CD4-positive, alpha-beta T cell treated with Interferon gamma for 1 hour (primary cell): ENCODE measurements at regions not wholly inside any gene's neighbourhood (a gene's known extent, or its start where the extent isn't known, plus 50 kb on each side); places are given as distances from the start of the nearest gene placed in this dataset.
"Not testable (repeated sequence)": the region's sequence is repeated elsewhere in the genome, so short reads cannot be mapped to it uniquely, and the experiment has no call there.

ENCODE experiments used
- DNase-seq: peaks from one replicate; pipeline ENCODE4 v3.0.0-alpha.2; 2020

DNA sequence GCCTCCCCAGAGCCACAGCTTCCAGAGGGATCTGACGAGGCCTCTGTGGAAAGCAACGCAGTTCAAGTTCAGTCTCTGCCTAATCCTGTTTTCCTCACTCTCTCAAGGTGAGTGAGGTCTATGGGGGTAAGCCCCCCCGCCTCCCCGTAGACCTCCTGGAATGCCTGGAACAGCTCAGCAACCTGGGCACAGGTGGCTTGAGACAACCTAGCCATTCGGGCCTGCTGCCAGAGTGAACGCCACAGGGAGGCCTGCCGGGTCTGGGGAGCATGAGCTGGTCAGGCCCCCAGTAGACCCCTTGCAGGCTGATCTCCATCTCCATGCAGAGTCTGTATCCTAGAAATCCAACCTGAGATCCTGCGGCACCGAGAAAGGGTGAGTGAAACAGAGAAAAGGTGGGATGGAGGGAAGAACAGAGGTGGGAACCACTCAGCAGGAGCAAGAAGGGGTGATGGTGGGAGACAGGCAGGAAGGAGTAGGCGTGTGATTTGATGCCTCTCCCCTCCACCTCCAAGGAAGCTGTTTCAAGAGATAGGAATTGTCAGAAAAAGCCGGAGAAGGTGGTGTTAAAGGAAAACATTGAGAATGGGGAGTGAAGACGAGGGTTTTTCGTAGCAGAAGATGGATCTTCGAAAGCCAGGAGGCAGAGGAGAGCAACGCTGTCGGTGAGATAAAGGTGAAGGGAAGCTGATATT, 123.1 kb upstream of the PRMT8 start:
- DNase-seq: no peak

DNA sequence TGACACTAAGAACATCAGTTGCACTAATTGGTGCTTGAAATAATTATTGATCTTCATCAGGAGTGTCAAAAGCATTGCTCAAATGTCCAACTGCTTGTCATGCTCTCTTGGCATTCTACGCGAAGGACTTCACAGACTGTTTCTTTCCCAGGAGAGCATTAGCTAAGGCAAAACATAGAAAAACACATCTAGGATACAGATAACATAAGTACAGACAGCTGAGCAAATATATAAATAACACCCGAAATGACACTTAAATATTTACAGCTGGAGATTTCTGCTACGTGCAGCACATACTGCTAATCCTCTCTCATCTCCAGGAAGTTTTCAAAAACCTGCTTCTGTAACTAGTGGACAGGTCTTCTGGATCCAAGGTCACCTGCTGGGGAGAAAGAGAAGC, 120.0 kb upstream of the PRMT8 start:
- DNase-seq: no peak

DNA sequence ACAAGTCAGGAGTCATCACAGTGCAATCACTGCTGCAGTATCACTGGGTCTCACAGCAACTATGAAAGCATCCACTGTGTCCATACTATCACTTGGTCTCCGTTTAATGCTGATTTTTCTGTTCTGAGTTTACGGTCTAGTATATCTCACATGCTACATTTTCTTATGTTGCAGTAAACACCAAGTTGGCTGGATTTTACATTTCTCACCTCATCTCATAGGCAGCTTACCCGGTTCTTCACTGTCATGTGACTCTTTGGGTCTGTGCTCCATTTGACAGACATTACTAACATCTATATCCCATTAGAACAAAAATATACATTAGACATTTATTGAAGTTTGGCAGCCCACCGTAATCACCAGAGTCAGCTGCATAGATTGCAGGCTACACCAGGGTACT, 115.7 kb upstream of the PRMT8 start:
- no peak for DNase-seq

DNA sequence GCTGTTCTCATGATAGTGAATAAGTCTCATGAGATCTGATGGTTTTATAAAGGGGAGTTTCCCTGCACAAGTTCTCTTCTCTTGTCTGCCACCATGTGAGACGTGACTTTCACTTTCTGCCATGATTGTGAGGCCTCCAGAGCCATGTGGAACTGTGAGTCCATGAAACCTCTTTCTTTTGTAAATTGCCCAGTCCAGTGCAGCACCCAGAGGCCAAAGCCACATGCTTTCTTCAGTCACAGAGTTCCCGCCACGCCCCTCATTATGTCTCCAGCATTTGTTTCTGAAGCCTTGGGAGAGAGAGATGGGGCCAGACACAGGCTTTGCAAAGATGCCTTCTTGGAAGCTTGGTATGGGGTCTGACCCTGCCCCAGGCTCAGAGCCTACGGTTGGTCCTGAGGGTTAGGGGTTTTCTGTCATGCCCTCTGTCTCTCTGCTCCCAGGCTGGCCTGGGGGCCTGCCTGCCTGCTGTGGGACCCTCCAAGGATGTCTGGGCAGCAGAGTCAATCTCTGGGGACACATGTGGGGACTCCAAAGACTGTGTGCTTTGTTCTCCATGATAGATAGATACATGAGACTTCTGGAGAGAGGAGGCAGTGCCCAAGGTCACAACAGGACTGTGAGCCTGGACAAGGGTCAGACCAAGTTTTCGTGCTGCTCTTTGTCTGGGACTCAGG, 114.1 kb upstream of the PRMT8 start:
- DNase-seq: no peak

DNA sequence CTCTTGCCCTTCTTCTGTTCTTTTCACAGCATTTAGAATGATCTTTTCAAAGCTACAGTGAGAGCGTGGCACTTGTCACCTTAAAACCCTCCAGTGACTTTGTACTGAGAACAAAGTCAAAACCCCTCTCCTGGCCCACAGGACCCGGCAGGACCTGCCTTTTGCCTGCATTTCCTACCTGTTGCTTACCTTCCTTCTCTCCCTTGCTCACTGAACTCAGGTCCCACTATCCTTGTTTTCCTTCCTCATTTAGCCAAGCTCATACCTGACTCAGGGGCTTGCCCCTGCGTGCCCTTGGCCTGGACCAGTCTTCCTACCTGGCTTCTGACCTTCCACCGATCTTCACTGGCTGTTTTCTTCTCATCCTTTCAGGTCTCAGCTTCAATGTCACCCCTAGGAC, 112.3 kb upstream of the PRMT8 start:
- no peak for DNase-seq

DNA sequence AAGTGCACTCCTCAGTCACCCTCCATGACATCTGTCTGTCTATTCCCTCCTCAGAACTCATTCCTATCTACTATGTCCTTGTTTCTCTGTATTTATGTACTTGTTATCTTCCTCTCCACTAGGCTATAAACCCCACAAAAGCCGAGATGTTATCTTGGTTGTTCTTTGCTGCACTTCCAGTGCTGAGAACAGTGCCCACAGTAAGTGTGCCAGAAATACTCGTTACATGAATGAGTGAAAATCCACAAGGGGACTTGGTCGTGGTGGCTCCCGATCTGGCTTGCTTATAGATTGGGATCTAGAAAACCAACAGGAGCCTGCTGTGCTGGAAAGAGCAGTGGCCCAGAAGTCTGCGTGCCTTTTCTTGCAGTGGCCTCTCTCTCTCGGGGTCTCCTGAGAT, 111.9 kb upstream of the PRMT8 start:
- no peak for DNase-seq

DNA sequence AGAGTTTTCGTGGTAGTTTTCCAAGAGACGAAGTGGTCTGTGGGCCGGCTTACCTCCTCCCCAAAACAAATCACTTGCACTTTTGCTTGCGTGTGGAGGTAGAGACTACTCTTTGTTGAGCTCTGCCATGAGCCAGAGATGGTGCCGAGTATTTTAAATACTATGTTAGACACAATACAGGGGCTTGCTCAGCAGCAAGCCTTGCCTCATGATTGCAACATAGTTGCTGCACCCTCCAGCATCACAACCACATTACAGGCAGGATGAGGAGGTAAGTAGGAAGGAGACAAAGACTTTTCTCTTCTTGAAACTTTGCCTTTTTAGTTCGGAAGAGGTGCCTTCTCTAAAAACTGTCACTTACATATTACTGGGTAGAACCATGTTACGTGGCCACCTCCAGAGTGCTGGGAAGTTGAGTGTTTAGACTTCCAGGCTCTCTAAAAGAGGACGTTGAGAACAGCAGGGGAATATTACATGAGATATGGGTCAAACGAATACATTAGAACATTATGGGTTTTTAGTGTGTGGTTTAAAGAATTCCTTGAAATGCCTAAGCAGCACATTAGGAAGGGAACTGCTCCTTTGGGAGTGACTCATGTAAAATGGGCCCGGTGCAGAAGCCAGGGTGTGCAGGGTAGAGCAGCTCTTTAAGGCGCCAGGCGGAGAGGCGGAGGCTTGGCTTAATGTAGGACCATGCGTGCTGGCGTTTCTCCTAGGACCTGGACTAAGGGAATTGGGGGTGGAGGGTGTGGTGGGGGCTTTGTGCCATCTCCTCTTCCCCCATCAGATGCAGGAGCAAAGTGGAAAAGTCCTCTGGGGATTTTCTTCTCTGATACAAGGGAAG, 110.6 kb upstream of the PRMT8 start:
- DNase-seq: no peak

DNA sequence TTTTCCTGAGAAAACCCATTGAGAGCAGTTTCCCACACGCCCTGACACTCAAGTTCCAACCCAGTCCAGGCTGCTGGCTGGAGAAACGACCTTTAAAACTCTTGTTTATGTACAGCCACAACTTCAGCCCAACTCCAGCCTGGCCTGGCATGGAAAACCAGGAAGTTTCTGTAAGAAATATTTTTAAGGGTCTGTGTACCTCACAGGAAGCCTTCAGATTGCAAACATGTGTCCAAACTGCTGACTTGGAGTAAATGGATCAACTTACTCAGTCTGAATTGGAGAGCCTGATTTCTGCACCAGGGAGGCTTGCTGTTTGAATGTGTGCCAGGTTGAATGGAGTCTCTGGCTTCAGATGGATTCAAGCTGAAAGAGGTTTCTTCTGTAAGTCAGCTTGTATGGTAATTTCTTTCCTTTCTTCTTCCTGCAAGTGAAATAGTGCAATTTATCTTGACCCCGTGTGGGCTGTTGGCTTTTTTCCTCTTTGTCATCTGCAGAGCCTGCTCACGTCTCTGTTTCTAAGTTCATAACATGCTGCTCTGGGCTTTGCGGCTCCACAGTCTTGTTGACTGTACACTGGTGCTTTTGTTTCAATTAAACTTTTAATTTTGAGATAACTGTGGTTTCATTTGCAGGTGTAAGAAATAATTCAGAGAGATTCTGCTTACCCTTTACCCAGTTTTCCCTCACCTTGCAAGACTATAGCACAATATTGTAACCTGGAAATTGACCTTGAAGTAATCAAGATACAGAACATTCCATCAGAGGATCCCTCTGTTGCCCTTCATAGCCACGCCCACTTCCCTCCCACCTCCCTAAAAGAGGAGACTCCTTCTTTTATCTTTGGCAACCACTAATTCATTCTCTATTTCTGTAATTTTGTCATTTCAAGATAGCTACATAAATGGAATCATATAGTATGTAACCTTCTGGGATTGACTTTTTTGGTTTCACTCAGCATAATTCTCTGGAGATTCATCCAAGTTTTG, 109.7 kb upstream of the PRMT8 start:
- DNase-seq: no peak

DNA sequence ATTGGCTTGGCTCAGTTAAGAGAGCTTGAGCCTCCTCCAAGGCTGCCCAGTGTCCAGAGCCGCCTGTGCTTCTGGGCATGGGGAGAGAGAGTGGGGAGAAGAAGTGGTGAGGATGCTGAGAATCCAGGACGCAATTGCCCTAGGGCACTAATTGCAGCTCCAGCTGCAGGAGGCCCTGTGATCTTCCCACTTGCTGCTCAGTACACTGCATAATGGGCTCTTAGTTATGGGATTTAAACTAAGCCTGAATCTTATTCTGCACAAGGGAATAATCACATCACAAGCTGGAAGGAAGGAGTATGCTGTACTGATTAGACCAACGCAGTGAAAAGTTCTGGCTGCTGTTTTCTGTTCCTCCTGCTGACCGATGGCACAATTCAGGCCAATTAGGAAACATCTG, 101.0 kb upstream of the PRMT8 start:
- no peak for DNase-seq

DNA sequence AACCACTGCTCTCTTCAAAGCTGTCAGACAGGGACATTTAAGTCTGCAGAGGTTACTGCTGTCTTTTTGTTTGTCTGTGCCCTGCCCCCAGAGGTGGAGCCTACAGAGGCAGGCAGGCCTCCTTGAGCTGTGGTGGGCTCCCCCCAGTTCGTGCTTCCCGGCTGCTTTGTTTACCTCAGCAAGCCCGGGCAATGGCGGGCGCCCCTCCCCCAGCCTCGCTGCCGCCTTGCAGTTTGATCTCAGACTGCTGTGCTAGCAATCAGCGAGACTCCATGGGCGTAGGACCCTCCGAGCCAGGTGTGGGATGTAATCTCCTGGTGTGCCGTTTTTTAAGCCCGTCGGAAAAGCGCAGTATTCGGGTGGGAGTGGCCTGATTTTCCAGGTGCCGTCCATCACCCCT, 93.4 kb upstream of the PRMT8 start:
- DNase-seq: not testable (repeated sequence)

DNA sequence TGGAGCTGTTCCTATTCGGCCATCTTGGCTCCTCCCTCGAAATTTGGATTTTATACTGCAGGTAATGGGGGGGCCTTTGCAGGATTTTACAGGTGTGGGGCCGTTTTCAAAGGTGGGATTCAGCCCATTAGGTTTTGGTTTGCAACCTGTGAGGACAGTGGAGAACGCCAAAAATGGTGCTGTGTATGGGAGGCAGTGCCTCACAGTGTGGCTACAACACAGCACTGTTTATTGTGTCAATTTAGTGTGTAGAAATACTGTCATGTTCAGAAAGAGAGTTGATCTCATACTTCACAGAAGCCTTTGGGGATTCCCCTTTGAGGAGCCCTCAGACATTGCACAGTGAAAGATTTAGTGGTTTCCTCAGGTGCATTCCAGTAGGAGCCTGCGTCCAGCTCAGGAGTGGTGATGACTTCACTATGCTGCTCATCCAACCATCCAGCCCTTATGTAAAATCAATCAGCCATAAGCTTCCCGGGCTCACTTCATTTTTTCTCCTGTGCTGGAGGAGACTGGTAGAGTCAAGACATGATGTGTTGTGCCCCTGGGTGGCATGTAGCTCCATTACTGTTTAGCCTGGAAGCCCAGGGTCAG, 92.7 kb upstream of the PRMT8 start:
- DNase-seq: no peak

DNA sequence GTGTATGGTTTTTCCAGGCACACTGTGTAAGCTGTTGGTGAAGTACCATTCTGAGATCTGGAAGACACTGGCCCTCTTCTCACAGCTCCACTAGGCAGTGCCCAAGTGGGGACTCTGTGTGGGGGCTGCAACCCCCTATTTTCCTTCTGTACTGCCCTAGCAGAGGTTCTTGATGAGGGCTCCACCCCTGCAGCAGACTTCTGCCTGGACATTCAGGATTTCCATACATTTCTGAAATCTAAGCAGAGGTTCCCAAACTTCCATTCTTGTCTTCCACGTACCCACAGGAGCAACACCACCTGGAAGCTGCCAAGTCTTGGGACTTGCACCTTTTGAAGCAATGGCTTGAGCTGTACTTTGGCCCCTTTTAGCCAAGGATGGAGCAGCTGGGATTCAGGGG, 85.2 kb upstream of the PRMT8 start:
- DNase-seq: no peak

DNA sequence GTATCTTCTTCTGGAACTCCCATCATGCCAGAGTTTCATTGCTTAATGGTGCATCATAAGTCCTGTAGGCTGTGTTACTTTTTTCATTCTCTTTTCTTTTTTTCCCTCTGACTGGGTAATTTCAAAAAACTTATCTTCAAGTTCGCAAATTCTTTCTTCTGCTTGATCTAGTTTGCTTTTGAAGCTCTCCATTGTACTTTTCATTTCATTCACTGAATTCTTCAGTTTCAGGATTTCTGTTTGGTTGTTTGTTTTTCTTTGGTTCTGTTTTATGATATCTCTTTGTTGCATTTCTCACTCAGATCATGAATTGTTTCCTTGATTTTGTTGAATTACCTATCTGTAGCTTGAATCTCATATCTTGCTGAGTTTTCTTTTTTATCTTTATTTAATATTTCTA, 83.3 kb upstream of the PRMT8 start:
- no peak for DNase-seq

DNA sequence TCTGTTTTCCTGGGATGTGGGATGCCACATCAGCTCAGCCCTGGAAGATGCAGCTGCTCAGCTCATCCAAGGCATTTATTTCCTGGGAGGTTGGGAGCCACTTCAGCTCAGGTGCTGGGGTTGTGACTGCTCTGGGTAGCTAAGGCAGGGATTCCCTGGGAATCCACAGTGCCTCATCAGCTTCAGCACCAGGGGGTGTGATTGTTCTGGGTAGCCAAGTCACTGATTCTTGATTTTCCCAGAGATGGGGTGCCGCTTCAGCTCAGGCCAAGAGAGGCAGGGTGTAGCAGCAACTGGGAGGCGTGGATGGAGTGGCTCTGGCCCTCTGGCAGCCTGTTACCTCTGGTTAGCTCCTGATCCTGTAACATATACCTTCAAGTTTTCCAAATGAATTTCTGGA, 81.3 kb upstream of the PRMT8 start:
- DNase-seq: no peak

DNA sequence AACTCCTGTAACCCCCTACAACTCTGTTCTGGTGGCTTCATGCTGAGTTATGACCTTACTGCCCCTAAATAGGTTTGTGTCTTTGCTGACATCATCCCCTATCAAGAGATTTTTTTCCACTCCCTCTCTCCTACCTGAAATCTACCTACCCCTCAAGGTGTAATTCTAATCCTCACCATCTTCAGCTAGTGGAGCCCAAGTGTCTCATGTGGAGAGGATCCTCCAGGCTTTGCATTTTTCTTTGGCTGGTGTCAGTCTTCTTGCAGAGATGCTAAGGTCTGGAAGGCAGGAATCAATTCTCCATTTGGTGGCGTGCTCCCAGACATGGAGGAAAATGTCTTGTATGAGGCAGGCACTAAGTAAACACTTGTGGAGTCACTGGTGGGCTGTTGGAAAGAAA, 74.8 kb upstream of the PRMT8 start:
- DNase-seq: no peak

DNA sequence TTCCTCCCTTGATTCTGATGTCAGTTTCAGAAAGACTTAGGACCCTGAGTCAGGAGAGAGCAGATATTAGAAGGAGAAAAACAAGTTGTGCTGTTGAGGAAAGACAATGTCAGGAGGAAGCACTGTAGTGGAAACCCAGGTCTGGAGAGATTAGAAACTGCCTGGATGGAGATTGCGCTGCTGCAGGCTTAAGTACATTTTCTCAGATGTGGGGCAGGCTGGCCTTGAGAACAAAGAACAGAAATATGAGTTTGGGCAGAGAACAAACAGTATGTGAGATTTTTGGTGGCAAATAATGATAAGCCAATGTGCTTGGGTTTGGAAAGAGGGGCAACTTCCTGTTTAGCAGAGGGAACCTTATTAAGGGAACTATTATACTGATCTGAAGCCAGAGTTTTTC, 74.3 kb upstream of the PRMT8 start:
- no peak for DNase-seq

DNA sequence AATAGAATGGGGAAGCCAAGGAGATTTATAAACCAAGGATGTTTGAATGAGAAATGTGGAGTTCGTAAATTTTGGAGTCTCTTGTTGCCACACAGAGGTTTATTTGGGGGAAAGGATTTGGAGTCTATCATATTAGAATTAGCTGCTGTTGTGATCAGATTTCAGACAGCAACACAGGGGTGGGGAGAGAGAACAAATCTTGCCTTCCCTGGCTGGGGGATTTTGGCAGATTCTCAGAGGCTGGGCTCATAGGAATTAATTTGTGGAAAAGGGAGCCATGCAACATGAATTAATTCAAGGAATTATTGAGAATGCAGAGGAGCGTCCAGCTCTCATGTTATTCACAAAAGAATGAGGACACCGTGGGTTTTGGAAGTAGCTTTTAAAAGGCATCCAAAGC, 73.9 kb upstream of the PRMT8 start:
- no peak for DNase-seq

DNA sequence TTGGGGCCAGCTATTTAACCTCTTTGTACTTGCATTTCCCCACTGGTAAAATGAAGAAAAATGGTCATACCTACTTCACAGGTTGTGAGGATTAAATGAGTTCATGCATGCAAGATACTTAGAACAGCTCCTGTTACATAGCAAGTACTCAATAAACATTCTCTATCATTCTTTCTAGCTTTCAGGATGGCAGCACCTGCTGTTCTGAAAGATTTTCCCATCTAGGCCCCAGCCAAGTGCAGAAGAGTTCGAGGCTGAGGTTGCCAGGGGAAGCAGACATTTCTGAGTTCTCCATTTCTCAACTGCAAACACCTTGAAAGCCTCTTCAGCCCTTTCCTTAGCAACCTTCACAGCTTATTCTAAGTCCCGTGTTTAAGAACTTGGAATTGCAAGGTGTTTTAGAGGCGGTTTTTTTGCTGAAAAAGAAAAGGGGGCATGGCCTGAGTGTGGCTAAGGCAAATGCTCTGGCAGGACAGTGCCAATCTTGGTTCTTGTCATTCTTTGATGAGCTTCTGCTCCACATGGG, 73.0 kb upstream of the PRMT8 start:
- no peak for DNase-seq

DNA sequence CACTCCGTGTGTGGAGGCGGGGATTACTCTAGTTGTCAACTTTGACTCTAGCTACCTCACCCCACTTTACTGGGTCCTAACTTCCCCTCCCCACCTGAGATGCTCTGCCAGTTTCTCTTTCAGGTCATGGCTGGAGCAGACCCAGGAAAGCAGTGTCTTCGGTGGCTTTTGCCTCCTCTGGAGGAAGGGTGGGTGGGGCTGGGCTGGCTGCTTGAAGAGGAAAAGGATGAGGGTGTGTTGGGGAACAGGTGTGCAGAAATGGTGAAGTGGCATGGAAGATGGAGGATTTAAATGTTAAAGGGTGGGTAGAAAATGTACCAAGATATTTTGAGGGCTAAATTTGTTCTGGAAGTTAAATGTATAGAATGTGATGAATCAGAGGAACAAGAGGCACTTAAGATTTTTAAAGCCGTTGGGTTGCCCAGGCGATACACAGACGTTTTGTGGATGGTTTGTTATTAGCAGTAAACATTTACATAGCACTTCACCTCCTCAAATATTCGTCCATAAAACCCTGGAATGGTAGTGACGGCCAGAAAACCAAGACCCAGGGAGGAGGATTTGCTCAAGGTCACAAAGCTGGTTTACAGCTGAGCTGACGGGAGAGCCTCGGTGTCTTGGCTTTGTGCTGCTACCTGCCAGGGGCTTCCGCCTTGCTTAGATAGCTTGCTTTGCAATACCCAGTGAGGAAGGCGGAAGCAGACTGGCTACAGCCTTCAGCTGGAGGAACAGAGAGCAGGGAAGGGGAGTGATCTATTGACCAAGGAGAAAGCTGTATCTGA, 72.2 kb upstream of the PRMT8 start:
- DNase-seq: no peak

DNA sequence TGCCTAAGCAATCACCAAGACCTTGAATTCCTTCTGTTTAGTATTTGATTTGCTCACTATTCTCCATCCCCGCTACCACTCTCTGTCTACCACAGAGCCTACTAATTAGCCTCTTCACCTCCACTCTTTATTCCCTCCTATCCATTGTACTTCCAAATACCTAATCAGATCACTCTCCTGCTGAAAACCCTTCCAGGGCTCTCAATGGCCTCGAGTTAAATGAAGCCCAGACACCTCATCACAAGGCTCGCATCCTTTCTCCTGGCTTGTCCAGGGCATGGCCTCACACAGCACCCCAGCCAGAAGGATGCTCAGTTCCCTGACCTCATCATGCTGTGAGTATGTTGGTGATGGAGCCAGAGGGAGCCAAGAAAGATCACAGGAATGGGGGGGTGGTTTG, 71.4 kb upstream of the PRMT8 start:
- no peak for DNase-seq

DNA sequence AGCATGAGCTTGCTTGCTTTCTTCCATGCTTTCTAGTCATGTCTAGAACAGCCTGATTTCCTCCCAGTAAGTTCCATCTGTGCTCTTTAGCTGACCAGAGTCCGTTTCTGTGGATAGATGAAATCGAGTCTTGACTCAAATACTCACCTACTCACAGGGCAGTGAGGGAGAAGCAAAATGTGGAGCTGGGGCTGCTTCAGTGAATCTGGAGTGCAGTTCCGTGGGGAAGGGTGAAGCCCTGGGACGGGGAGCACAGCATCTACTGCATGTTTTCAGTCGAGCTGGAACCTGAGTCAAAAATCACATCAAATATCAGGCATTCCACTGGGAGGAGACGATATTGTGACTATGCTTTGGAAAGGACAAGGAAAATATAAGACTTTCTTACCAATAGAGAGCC, 70.3 kb upstream of the PRMT8 start:
- DNase-seq: no peak
